ENCODE measurements at regions not wholly inside any gene's neighbourhood (a gene's known extent, or its start where the extent isn't known, plus 50 kb on each side); places are given as distances from the start of the nearest gene placed in this dataset.

DNA sequence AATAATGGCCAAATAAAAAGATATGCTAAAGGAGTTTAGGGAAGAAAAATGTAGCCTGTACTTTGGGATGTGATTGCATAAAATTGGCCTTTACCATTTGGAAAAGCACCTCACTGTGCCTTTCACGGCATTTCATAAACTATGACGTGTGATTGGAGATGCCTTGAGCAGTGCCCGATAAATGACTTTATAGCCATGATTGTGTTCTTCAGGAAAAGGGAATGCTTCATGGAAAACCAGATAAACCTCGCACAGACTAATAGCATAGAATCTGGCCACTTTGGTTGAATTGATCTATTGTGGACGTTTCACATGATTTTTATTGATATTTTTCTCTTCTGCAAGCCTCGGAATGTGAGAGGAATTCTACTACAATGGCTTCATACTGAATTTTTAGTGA, 502.0 kb upstream of the MKI67 start:
- Histone ChIP-seq H3K27ac (ENCODE audit: insufficient read depth, low read length, poor library complexity, severe bottlenecking) (no peak overlapping the region), H3K4me3 (ENCODE audit: insufficient read depth, low read depth, low read length, poor library complexity, severe bottlenecking) (no peak overlapping the region), H3K36me3 (ENCODE audit: control insufficient read depth, insufficient read depth, low read length) (no peaks in the 10 kb centered on the region), H3K27me3 (replicated peaks; ENCODE audit: control insufficient read depth, insufficient read depth, low read length, poor library complexity, severe bottlenecking) (no peaks in the 10 kb centered on the region), H3K9me3 (ENCODE audit: control insufficient read depth, low read length) (no peaks in the 10 kb centered on the region), H3K4me1 (ENCODE audit: control insufficient read depth, insufficient read depth, low read length, poor library complexity, severe bottlenecking) (no peaks in the 10 kb centered on the region)
- no peak for DNase-seq

DNA sequence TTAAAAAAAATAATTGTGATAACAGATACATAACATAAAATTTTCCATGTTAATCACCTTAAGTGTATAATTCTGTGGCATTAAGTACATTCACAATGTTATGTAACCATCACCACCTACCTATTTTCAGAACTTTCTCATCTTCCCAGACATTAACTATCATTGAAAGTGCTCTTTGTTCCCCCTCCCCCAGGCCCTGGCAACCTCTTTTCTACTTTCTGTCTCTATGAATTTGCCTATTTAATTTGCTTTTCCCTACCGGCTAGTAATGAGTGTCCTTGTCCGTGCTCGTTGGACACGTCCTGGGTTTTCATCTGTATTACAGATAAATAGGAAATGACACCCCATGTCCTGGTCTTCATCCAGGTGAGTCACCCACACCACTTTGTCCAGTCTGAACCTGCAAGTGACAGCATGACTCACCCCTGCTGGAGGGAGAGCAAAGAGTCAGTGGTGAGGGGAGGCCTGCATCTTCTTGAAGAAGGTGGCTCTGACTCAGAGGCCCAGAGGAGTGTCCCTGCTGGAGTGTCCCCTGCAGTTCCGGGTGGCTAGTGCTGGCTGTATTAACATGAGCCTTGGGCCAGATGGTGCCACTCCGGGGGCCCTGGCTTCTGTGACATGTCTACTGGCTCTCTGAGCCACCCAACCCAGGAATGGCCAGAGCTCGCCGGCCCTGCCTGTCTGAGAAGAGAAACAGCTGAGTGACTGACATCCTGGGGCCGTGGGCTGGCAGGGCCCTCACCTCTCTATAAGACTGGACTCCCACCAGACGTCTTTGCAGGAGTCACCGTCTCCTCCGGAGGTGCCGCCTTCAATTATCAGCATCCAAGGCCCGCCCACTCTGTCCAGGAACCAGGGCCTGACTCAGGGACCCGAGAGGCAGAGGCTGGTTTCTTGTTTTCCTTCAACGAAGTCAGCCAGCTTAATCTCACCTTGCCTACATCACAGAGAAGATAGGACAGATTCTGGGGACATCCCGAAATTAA, 503.2 kb upstream of the MKI67 start:
- Histone ChIP-seq H3K27ac (ENCODE audit: insufficient read depth, low read length, poor library complexity, severe bottlenecking) (no peak overlapping the region), H3K36me3 (ENCODE audit: control insufficient read depth, insufficient read depth, low read length) (no peaks in the 10 kb centered on the region), H3K9me3 (ENCODE audit: control insufficient read depth, low read length) (no peaks in the 10 kb centered on the region), H3K4me3 (ENCODE audit: insufficient read depth, low read depth, low read length, poor library complexity, severe bottlenecking) (no peak overlapping the region), H3K4me1 (ENCODE audit: control insufficient read depth, insufficient read depth, low read length, poor library complexity, severe bottlenecking) (no peaks in the 10 kb centered on the region), H3K27me3 (replicated peaks; ENCODE audit: control insufficient read depth, insufficient read depth, low read length, poor library complexity, severe bottlenecking) (no peaks in the 10 kb centered on the region)
- no peak for DNase-seq

DNA sequence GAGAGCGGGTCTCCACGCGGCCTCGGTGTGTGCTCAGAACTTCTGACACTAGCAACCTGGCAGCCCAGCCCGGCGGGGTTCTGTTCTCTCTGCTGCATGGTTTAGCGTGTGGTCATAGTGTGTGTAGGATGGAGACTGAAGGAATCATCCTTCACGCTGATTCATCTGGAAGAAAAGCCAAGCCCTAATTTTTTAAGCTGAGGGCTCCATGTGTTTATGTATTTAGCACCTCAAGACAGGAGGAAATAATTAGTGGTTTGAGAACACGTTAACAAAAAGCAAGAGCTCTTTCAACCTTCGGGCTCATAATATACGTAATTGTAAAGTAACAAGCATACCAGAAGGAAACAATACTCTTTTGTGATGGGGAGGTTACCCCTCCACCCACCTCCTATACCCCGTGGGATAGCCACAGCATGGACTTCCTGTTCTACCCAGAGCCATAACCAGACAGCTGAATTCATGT, 504.6 kb upstream of the MKI67 start:
- Histone ChIP-seq H3K9me3 (ENCODE audit: control insufficient read depth, low read length) (no peaks in the 10 kb centered on the region), H3K27me3 (replicated peaks; ENCODE audit: control insufficient read depth, insufficient read depth, low read length, poor library complexity, severe bottlenecking) (no peaks in the 10 kb centered on the region), H3K4me1 (ENCODE audit: control insufficient read depth, insufficient read depth, low read length, poor library complexity, severe bottlenecking) (no peaks in the 10 kb centered on the region), H3K27ac (ENCODE audit: insufficient read depth, low read length, poor library complexity, severe bottlenecking) (no peak overlapping the region), H3K4me3 (ENCODE audit: insufficient read depth, low read depth, low read length, poor library complexity, severe bottlenecking) (no peak overlapping the region), H3K36me3 (ENCODE audit: control insufficient read depth, insufficient read depth, low read length) (no peaks in the 10 kb centered on the region)
- no peak for DNase-seq

DNA sequence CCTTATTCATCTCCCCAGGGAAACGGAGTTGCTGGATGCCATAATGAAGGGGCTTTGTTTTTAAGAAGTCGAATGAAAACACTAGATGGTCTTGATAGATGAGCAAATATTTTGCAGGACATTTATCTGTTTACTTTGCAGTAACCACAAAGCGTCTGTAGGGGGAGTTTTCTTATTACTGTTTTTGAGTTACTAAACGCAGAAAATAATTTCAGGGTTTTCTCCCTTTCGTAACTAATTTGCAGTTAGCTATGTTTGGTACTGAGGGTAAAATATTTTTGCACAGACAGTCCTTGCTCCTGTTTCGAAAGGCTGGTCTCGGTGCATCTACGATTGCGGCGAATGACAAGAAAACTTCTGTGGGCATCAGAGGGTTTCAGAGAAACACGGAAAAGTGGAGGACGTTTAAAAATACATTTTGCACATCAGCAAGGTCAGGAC, 505.6 kb upstream of the MKI67 start:
- DNase-seq = no peak
- Histone ChIP-seq H3K4me3 (ENCODE audit: insufficient read depth, low read depth, low read length, poor library complexity, severe bottlenecking) (no peak overlapping the region), H3K4me1 (ENCODE audit: control insufficient read depth, insufficient read depth, low read length, poor library complexity, severe bottlenecking) (no peaks in the 10 kb centered on the region), H3K27ac (ENCODE audit: insufficient read depth, low read length, poor library complexity, severe bottlenecking) (no peak overlapping the region), H3K9me3 (ENCODE audit: control insufficient read depth, low read length) (no peaks in the 10 kb centered on the region), H3K27me3 (replicated peaks; ENCODE audit: control insufficient read depth, insufficient read depth, low read length, poor library complexity, severe bottlenecking) (no peaks in the 10 kb centered on the region), H3K36me3 (ENCODE audit: control insufficient read depth, insufficient read depth, low read length) (no peaks in the 10 kb centered on the region)

DNA sequence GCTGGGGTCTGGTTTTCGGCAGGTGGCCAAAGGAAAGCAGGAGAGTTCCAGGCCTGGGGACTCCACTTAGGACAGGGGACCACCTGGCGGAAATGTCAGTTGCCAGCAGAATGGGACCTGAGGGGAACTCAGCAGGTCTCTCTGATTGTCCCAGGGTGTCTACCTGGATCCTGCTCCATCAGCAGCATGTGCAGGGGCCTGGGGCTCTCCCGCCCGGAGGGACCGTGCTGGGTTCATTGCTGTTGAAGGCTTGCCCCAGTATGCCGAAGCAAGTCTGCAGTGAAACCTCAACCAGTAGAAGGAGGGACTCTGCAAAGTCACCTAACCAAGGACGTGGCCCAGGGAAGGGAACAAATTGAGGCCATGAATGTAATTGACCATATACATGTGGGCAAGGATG, 506.5 kb upstream of the MKI67 start:
- H3K9me3 ChIP-seq (ENCODE audit: control insufficient read depth, low read length) = no peaks in the 10 kb centered on the region
- H3K27ac ChIP-seq (ENCODE audit: insufficient read depth, low read length, poor library complexity, severe bottlenecking) = no peak overlapping the region
- H3K36me3 ChIP-seq (ENCODE audit: control insufficient read depth, insufficient read depth, low read length) = no peaks in the 10 kb centered on the region
- H3K4me3 ChIP-seq (ENCODE audit: insufficient read depth, low read depth, low read length, poor library complexity, severe bottlenecking) = no peak overlapping the region
- H3K27me3 ChIP-seq (replicated peaks; ENCODE audit: control insufficient read depth, insufficient read depth, low read length, poor library complexity, severe bottlenecking) = no peaks in the 10 kb centered on the region
- no peaks in the 10 kb centered on the region for H3K4me1 ChIP-seq (ENCODE audit: control insufficient read depth, insufficient read depth, low read length, poor library complexity, severe bottlenecking)
- no peak for DNase-seq

DNA sequence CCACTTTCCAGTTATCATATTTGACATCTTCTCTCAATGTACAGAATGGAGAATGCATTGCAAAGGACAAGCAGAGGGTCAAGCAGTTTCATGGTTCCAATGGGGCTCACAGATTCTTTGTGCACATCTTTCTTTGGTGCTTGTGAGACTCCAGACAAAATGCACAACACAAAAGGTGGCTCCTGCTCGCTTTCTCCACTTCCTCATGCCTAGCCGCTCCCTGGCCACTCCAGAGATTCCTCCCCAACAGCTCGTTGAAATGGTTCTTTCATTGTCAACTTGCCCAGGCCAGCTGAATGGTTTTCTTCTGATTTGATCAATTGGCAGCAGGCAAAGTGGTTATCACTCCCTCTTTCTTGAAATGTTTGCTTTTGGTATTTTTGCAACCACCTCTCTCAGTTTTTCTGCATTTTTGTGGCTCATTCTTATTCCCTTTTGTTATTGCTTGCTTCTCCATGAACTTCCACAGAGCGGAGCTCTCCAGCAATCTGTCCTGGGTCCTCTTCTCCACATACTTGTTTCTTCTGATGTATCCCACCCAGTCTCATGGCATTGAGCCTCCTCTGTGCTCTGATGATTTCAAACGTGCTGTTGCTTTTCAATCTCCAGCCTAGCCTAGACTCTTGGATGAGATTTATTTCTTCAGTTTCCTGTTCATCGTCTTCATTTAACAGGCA, 507.8 kb upstream of the MKI67 start:
- H3K36me3 ChIP-seq (ENCODE audit: control insufficient read depth, insufficient read depth, low read length) = no peaks in the 10 kb centered on the region
- H3K4me1 ChIP-seq (ENCODE audit: control insufficient read depth, insufficient read depth, low read length, poor library complexity, severe bottlenecking) = no peaks in the 10 kb centered on the region
- DNase-seq = no peak
- no peaks in the 10 kb centered on the region for H3K27me3 ChIP-seq (replicated peaks; ENCODE audit: control insufficient read depth, insufficient read depth, low read length, poor library complexity, severe bottlenecking)
- H3K4me3 ChIP-seq (ENCODE audit: insufficient read depth, low read depth, low read length, poor library complexity, severe bottlenecking) = no peak overlapping the region
- no peaks in the 10 kb centered on the region for H3K9me3 ChIP-seq (ENCODE audit: control insufficient read depth, low read length)
- no peak overlapping the region for H3K27ac ChIP-seq (ENCODE audit: insufficient read depth, low read length, poor library complexity, severe bottlenecking)

DNA sequence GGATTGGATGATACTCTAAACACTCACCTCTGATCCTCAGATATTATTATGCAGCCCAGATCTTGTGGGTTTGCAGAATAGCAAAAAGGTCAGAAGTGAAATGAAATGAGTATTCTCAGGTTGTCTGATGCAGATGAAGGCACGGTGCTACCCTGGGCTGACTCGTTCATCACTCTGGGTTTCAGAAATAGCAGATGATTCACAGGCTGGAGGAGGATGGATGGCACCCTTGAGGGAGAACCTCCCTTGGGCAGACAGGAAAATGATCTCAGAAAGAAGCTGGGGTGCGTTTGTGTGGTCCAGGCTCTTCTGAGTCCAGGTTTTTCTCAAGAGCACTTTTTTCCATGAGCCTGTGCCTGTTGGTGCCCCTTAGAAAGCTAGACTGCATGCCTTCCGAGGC, 515.8 kb upstream of the MKI67 start:
- DNase-seq = no peak
- H3K9me3 ChIP-seq (ENCODE audit: control insufficient read depth, low read length) = no peaks in the 10 kb centered on the region
- no peaks in the 10 kb centered on the region for H3K27me3 ChIP-seq (replicated peaks; ENCODE audit: control insufficient read depth, insufficient read depth, low read length, poor library complexity, severe bottlenecking)
- H3K36me3 ChIP-seq (ENCODE audit: control insufficient read depth, insufficient read depth, low read length) = no peaks in the 10 kb centered on the region
- no peaks in the 10 kb centered on the region for H3K4me1 ChIP-seq (ENCODE audit: control insufficient read depth, insufficient read depth, low read length, poor library complexity, severe bottlenecking)
- no peak overlapping the region for H3K4me3 ChIP-seq (ENCODE audit: insufficient read depth, low read depth, low read length, poor library complexity, severe bottlenecking)
- H3K27ac ChIP-seq (ENCODE audit: insufficient read depth, low read length, poor library complexity, severe bottlenecking) = no peak overlapping the region

DNA sequence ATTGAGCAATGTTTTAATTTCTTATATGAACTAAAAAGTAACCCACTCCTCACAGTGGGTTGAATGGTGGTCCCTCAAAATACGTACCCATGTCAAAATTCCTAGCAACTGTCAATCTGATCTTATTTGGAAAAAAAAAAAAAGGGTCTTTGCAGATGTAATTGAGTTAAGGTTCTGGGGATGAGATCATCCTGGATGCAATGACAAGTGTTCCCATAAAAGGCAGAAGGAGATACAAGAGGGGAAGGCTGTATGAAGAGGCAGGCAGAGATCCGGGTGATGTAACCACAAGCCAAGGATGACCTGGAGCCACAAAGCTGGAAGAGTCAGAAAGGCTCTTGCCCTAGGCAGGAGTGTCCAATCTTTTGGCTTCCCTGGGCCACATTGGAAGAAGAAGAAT, 516.3 kb upstream of the MKI67 start:
- Histone ChIP-seq H3K27me3 (replicated peaks; ENCODE audit: control insufficient read depth, insufficient read depth, low read length, poor library complexity, severe bottlenecking) (no peaks in the 10 kb centered on the region), H3K36me3 (ENCODE audit: control insufficient read depth, insufficient read depth, low read length) (no peaks in the 10 kb centered on the region), H3K9me3 (ENCODE audit: control insufficient read depth, low read length) (no peaks in the 10 kb centered on the region), H3K4me1 (ENCODE audit: control insufficient read depth, insufficient read depth, low read length, poor library complexity, severe bottlenecking) (no peaks in the 10 kb centered on the region), H3K4me3 (ENCODE audit: insufficient read depth, low read depth, low read length, poor library complexity, severe bottlenecking) (no peak overlapping the region), H3K27ac (ENCODE audit: insufficient read depth, low read length, poor library complexity, severe bottlenecking) (no peak overlapping the region)
- no peak for DNase-seq

DNA sequence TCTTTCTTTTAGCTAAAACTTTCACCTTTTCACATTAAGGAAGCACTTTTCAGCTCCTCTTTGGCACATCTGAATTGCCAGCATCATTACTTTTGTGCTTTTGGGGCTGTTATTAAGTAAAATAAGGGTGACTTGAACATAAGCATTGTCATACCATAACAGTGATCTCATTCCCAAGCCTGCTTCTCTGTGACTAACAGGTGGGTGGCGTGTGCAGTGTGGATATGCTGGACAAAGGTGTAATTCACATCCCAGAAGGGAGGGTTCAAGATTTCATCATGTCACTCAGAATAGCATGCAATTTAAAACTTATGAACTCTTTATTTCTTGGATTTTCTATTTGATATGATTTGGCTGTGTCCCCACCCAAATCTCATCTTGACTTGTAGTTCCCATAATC, 517.4 kb upstream of the MKI67 start:
- H3K36me3 ChIP-seq (ENCODE audit: control insufficient read depth, insufficient read depth, low read length) = no peaks in the 10 kb centered on the region
- H3K4me3 ChIP-seq (ENCODE audit: insufficient read depth, low read depth, low read length, poor library complexity, severe bottlenecking) = no peak overlapping the region
- no peak overlapping the region for H3K27ac ChIP-seq (ENCODE audit: insufficient read depth, low read length, poor library complexity, severe bottlenecking)
- H3K4me1 ChIP-seq (ENCODE audit: control insufficient read depth, insufficient read depth, low read length, poor library complexity, severe bottlenecking) = no peaks in the 10 kb centered on the region
- DNase-seq = no peak
- no peaks in the 10 kb centered on the region for H3K9me3 ChIP-seq (ENCODE audit: control insufficient read depth, low read length)
- H3K27me3 ChIP-seq (replicated peaks; ENCODE audit: control insufficient read depth, insufficient read depth, low read length, poor library complexity, severe bottlenecking) = no peaks in the 10 kb centered on the region

DNA sequence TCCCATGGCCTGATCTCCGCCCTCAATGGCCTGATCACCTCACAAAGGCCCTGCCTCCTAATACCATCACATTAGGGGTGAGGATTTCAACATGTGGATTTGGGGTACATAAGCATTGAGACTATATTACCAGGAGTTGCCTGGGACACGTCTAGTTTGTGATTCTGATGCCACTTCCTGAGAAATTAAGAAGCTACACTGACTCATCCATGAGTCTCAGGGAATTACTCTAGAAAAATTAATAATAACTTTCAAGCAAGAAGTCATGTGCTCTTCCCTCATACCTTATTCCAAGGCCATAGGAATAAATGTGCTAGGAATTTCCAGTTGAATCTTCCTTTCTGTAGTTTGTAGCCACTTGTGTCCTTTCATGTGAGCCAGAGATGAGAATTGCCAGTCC, 519.3 kb upstream of the MKI67 start:
- no peaks in the 10 kb centered on the region for H3K4me1 ChIP-seq (ENCODE audit: control insufficient read depth, insufficient read depth, low read length, poor library complexity, severe bottlenecking)
- no peaks in the 10 kb centered on the region for H3K36me3 ChIP-seq (ENCODE audit: control insufficient read depth, insufficient read depth, low read length)
- H3K9me3 ChIP-seq (ENCODE audit: control insufficient read depth, low read length) = no peaks in the 10 kb centered on the region
- no peak overlapping the region for H3K27ac ChIP-seq (ENCODE audit: insufficient read depth, low read length, poor library complexity, severe bottlenecking)
- DNase-seq = no peak
- H3K27me3 ChIP-seq (replicated peaks; ENCODE audit: control insufficient read depth, insufficient read depth, low read length, poor library complexity, severe bottlenecking) = no peaks in the 10 kb centered on the region
- H3K4me3 ChIP-seq (ENCODE audit: insufficient read depth, low read depth, low read length, poor library complexity, severe bottlenecking) = no peak overlapping the region
